Neural progenitor cell (in vitro differentiated cells): ENCODE measurements at regions not wholly inside any gene's neighbourhood (a gene's known extent, or its start where the extent isn't known, plus 50 kb on each side); places are given as distances from the start of the nearest gene placed in this dataset.

Experiments used
- DNase-seq: peaks from one replicate; pipeline ENCODE4 v3.0.0-alpha.2; 2016; ENCODE audit warnings: low spot score
- H2AFZ ChIP-seq: fragments of 200-600 bp; sonication (generic); replicated peaks from 2 replicates; pipeline ENCODE4 v1.6.1; 2016; ENCODE audit warnings: antibody characterized with exemption
- H3F3A ChIP-seq: fragments of 200-600 bp; sonication (generic); 2 replicates; pipeline ENCODE4 v1.6.1; 2016; ENCODE audit warnings: antibody characterized with exemption, low read depth
- H3K27ac ChIP-seq: fragments of 200-600 bp; sonication (generic); 2 replicates; pipeline ENCODE4 v1.5.1; 2016; ENCODE audit warnings: mild to moderate bottlenecking
- H3K27me3 ChIP-seq: fragments of 200-600 bp; sonication (generic); 2 replicates; pipeline ENCODE4 v1.6.1; 2016; ENCODE audit warnings: mild to moderate bottlenecking, moderate library complexity
- H3K36me3 ChIP-seq: fragments of 200-600 bp; sonication (generic); 2 replicates; pipeline ENCODE4 v1.5.1; 2016
- H3K4me1 ChIP-seq: fragments of 200-600 bp; sonication (generic); 2 replicates; pipeline ENCODE4 v1.6.1; 2016; ENCODE audit warnings: mixed run types
- H3K4me2 ChIP-seq: fragments of 200-600 bp; sonication (generic); 2 replicates; pipeline ENCODE4 v1.6.1; 2016
- H3K4me3 ChIP-seq: fragments of 200-600 bp; sonication (generic); 2 replicates; pipeline ENCODE4 v1.5.1; 2016
- H3K79me2 ChIP-seq: fragments of 200-600 bp; sonication (generic); 2 replicates; pipeline ENCODE4 v1.6.1; 2016; ENCODE audit warnings: low read depth
- H3K9ac ChIP-seq: fragments of 200-600 bp; sonication (generic); 2 replicates; pipeline ENCODE4 v1.6.1; 2016
- H3K9me3 ChIP-seq: fragments of 200-600 bp; sonication (generic); 2 replicates; pipeline ENCODE4 v1.5.1; 2016; ENCODE audit warnings: low read depth
- H4K20me1 ChIP-seq: fragments of 200-600 bp; sonication (generic); 2 replicates; pipeline ENCODE4 v1.6.1; 2016; ENCODE audit warnings: low read depth
- H3K27ac Mint-ChIP-seq: 3 replicates; pipeline ENCODE4 v1.8.0; 2021; ENCODE audit warnings: mixed read lengths
- H3K27me3 Mint-ChIP-seq: 2 replicates; pipeline ENCODE4 v1.8.0; 2022; ENCODE audit warnings: low read depth, mild to moderate bottlenecking, inconsistent platforms, moderate library complexity, mixed read lengths; ENCODE audit not compliant: insufficient read depth
- H3K36me3 Mint-ChIP-seq: 3 replicates; pipeline ENCODE4 v1.8.0; 2021; ENCODE audit warnings: mixed read lengths
- H3K4me1 Mint-ChIP-seq: 3 replicates; pipeline ENCODE4 v1.8.0; 2021; ENCODE audit warnings: mixed read lengths
- H3K4me3 Mint-ChIP-seq: 3 replicates; pipeline ENCODE4 v1.8.0; 2021; ENCODE audit warnings: mild to moderate bottlenecking, moderate library complexity, mixed read lengths
- H3K9me3 Mint-ChIP-seq: 3 replicates; pipeline ENCODE4 v1.8.0; 2020; ENCODE audit warnings: mixed read lengths
- EZH2 ChIP-seq: fragments of 200-600 bp; sonication (generic); IDR thresholded peaks from 2 replicates; pipeline ENCODE4 v1.6.1; 2017; ENCODE audit warnings: antibody characterized with exemption, mild to moderate bottlenecking, moderate library complexity
- EZH2phosphoT487 ChIP-seq: fragments of 200-600 bp; sonication (generic); IDR thresholded peaks from 2 replicates; pipeline ENCODE4 v1.6.1; 2017; ENCODE audit warnings: antibody characterized with exemption
- TF ChIP-seq, protein P1 (sequence below): fragments of 200-600 bp; sonication (generic); IDR thresholded peaks from 2 replicates; pipeline ENCODE4 v1.5.1; 2017; ENCODE audit warnings: antibody characterized with exemption, mild to moderate bottlenecking

- Histone ChIP-seq H4K20me1 (no peaks in the 10 kb centered on the region), H3K4me1 (peaks cover 6% of the 10 kb centered on the region), H3K9ac (no peak overlapping the region), H3K79me2 (no peaks in the 10 kb centered on the region), H3K27me3 (no peaks in the 10 kb centered on the region), H3K4me3 (no peak overlapping the region), H2AFZ (no peak overlapping the region), H3K4me2 (no peak overlapping the region), H3K36me3 (no peaks in the 10 kb centered on the region), H3F3A (no peaks in the 10 kb centered on the region), H3K9me3 (no peaks in the 10 kb centered on the region), H3K27ac (no peak overlapping the region)
- Mint-ChIP-seq H3K4me3 (no peak overlapping the region), H3K4me1 (peaks cover 3% of the 10 kb centered on the region), H3K9me3 (no peaks in the 10 kb centered on the region), H3K36me3 (no peaks in the 10 kb centered on the region), H3K27me3 (peaks cover 15% of the 10 kb centered on the region), H3K27ac (no peak overlapping the region)
- TF ChIP-seq EZH2phosphoT487 (no peak), EZH2 (no peak)
- TF ChIP-seq, protein P1, sequence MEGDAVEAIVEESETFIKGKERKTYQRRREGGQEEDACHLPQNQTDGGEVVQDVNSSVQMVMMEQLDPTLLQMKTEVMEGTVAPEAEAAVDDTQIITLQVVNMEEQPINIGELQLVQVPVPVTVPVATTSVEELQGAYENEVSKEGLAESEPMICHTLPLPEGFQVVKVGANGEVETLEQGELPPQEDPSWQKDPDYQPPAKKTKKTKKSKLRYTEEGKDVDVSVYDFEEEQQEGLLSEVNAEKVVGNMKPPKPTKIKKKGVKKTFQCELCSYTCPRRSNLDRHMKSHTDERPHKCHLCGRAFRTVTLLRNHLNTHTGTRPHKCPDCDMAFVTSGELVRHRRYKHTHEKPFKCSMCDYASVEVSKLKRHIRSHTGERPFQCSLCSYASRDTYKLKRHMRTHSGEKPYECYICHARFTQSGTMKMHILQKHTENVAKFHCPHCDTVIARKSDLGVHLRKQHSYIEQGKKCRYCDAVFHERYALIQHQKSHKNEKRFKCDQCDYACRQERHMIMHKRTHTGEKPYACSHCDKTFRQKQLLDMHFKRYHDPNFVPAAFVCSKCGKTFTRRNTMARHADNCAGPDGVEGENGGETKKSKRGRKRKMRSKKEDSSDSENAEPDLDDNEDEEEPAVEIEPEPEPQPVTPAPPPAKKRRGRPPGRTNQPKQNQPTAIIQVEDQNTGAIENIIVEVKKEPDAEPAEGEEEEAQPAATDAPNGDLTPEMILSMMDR: no peak
- DNase-seq: no peak
These were observed 408.1 kb downstream of the GADD45G start for GRCh38 chr9:90012949-90013348.

- Histone ChIP-seq H3K79me2 (no peaks in the 10 kb centered on the region), H4K20me1 (no peaks in the 10 kb centered on the region), H3K4me1 (peaks cover under 1% of the 10 kb centered on the region), H3K9ac (no peak overlapping the region), H3F3A (no peaks in the 10 kb centered on the region), H3K36me3 (no peaks in the 10 kb centered on the region), H3K27me3 (no peaks in the 10 kb centered on the region), H3K4me2 (no peak overlapping the region), H3K27ac (no peak overlapping the region), H2AFZ (no peak overlapping the region), H3K9me3 (no peaks in the 10 kb centered on the region), H3K4me3 (no peak overlapping the region)
- Mint-ChIP-seq H3K4me1 (peaks cover 3% of the 10 kb centered on the region), H3K9me3 (no peaks in the 10 kb centered on the region), H3K27me3 (peaks cover 15% of the 10 kb centered on the region), H3K36me3 (no peaks in the 10 kb centered on the region), H3K27ac (no peak overlapping the region), H3K4me3 (no peak overlapping the region)
- no peak for TF ChIP-seq EZH2
- TF ChIP-seq EZH2phosphoT487: no peak
- TF ChIP-seq, protein P1: no peak
- no peak for DNase-seq
These were observed 409.0 kb downstream of the GADD45G start for GRCh38 chr9:90013778-90014177.

DNA sequence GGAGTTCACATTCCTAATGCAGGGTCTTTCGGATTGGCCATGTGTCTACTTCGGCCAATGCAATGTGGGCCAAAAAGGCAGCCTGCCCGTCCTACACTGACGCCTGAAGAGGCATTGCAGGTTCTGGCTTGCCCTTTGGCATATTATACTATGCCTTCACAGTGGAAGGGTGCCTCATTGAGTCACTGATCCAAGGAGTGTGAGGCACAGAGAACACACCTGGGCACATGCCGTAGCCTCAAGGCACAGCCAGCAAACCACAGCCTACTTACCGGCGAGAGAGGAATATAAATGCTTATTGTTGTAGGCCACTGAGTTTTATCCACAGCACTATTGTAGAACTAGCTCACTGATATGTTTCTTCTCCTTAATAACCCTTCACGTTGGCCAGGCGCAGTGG is 409.6 kb downstream of the GADD45G start:
- Histone ChIP-seq H3K4me1 (no peaks in the 10 kb centered on the region), H3K9ac (no peak overlapping the region), H3K4me3 (no peak overlapping the region), H3K27me3 (no peaks in the 10 kb centered on the region), H3K27ac (no peak overlapping the region), H3F3A (no peaks in the 10 kb centered on the region), H3K79me2 (no peaks in the 10 kb centered on the region), H3K36me3 (no peaks in the 10 kb centered on the region), H2AFZ (no peak overlapping the region), H3K4me2 (no peak overlapping the region), H3K9me3 (no peaks in the 10 kb centered on the region), H4K20me1 (no peaks in the 10 kb centered on the region)
- peaks cover 3% of the 10 kb centered on the region for H3K4me1 Mint-ChIP-seq
- no peak overlapping the region for H3K27ac Mint-ChIP-seq
- no peaks in the 10 kb centered on the region for H3K36me3 Mint-ChIP-seq
- no peak overlapping the region for H3K4me3 Mint-ChIP-seq
- peaks cover 15% of the 10 kb centered on the region for H3K27me3 Mint-ChIP-seq
- TF ChIP-seq EZH2: no peak
- TF ChIP-seq EZH2phosphoT487: no peak
- TF ChIP-seq, protein P1: no peak
- no peaks in the 10 kb centered on the region for H3K9me3 Mint-ChIP-seq
- DNase-seq: no peak
